ENCODE measurements at regions not wholly inside any gene's neighbourhood (a gene's known extent, or its start where the extent isn't known, plus 50 kb on each side); places are given as distances from the start of the nearest gene placed in this dataset.

DNA sequence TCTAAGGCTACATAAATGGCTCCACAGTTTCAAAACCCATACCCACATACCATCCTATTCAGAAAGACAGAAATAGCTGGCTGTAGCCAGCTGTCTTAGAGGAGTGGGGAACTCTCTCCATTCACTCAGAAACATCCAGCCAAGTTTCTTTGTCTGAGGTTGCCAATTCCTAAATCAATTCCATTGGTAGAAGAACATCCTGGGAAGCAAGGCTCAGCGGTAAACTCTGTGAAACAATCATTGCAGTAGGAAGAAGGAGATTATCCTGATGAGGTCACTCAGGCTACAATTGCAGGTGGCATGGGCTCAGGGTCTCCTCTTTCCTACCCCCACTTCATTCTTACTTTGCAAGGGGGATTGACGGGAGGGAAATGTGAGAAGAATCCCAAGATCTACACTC lies 154.0 kb downstream of the ETV1 start:
- TF ChIP-seq EZH2 (optimal IDR thresholded peaks at IDR 0.05; ENCODE audit: low read depth, low read length) = no peak
- TF ChIP-seq CTCF (IDR thresholded peaks at IDR 0.05; ENCODE audit: low read length) = no peak
- no peak for TF ChIP-seq EZH2phosphoT487 (IDR thresholded peaks at IDR 0.05; ENCODE audit: low read length)
